Neural progenitor cell (in vitro differentiated cells): ENCODE measurements at regions not wholly inside any gene's neighbourhood (a gene's known extent, or its start where the extent isn't known, plus 50 kb on each side); places are given as distances from the start of the nearest gene placed in this dataset.

ENCODE experiments used
- EZH2phosphoT487 ChIP-seq: fragments of 200-600 bp; sonication (generic); IDR thresholded peaks from 2 replicates; pipeline ENCODE4 v1.6.1; 2017; ENCODE audit warnings: antibody characterized with exemption
- TF ChIP-seq, protein P1 (sequence below): fragments of 200-600 bp; sonication (generic); IDR thresholded peaks from 2 replicates; pipeline ENCODE4 v1.5.1; 2017; ENCODE audit warnings: antibody characterized with exemption, mild to moderate bottlenecking

GRCh38 chr6:19041906-19042305 is 654.8 kb downstream of the RNF144B start:
- TF ChIP-seq, protein P1, sequence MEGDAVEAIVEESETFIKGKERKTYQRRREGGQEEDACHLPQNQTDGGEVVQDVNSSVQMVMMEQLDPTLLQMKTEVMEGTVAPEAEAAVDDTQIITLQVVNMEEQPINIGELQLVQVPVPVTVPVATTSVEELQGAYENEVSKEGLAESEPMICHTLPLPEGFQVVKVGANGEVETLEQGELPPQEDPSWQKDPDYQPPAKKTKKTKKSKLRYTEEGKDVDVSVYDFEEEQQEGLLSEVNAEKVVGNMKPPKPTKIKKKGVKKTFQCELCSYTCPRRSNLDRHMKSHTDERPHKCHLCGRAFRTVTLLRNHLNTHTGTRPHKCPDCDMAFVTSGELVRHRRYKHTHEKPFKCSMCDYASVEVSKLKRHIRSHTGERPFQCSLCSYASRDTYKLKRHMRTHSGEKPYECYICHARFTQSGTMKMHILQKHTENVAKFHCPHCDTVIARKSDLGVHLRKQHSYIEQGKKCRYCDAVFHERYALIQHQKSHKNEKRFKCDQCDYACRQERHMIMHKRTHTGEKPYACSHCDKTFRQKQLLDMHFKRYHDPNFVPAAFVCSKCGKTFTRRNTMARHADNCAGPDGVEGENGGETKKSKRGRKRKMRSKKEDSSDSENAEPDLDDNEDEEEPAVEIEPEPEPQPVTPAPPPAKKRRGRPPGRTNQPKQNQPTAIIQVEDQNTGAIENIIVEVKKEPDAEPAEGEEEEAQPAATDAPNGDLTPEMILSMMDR, result no peak
- TF ChIP-seq EZH2phosphoT487, result no peak
